ENCODE measurements at regions not wholly inside any gene's neighbourhood (a gene's known extent, or its start where the extent isn't known, plus 50 kb on each side); places are given as distances from the start of the nearest gene placed in this dataset.

DNA sequence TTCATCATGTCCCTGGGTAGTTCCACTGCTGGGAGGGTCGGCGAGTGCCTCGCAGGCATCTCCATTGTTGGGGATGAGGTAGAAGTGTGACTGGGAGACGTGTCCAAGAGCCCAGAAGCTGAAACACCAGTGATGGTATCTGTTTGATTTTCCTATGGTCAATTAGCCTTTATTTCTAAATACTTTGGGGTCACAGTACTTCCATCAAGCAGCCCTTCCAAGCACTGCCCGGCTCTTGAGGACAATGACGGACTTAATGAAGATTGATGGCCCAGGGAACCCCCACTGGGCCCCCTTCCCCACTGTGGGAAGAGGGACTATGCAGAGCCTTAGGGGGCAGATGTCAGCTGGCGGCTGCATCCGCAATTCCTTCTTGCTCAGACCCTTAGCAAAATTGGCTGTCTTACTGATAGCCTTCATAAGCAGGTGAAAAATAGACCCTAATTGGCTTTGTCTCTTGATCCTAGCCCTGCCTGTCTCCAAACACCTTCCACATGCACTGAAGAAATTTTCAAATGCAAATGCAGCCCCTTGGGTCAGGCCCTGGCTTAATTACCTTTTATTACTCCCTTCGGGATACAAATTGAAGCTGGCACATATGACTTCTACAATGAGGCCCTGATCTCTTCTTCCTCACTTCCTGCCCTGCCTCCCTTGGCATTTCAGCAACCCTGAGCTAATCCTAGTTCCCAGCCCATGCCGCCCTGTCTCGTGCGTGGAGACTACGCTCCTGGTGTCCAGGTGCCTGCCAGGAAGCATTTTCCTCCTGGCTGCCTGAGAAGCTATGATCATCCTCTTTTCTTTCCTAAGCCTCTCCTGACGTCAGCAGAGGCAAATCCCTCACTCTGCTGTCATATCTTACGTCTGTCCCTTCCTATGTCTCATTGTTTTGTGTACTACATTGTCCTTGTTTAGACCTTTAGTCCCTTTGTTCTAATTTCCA is 124.5 kb upstream of the GDF10 start:
- TF ChIP-seq POLR2AphosphoS5 (IDR thresholded peaks at IDR 0.05; ENCODE audit: borderline replicate concordance, low read depth, low read length): no peak
- no peak for TF ChIP-seq FOXP2 (optimal IDR thresholded peaks at IDR 0.05; ENCODE audit: control extremely low read depth, extremely low read length, insufficient read depth)
- no peak for TF ChIP-seq EZH2 (IDR thresholded peaks at IDR 0.05)
- H3K4me3 ChIP-seq: no peak overlapping the region
- no peaks in the 10 kb centered on the region for H3K9me3 ChIP-seq (ENCODE audit: low read depth, low read length)
- no peak for DNase-seq (ENCODE audit: low read depth, low spot score)
- H3K9ac ChIP-seq (ENCODE audit: insufficient read length): no peak overlapping the region
- no peaks in the 10 kb centered on the region for H3K36me3 ChIP-seq (ENCODE audit: insufficient read depth, low read length)
- H3K27ac ChIP-seq: no peak overlapping the region

DNA sequence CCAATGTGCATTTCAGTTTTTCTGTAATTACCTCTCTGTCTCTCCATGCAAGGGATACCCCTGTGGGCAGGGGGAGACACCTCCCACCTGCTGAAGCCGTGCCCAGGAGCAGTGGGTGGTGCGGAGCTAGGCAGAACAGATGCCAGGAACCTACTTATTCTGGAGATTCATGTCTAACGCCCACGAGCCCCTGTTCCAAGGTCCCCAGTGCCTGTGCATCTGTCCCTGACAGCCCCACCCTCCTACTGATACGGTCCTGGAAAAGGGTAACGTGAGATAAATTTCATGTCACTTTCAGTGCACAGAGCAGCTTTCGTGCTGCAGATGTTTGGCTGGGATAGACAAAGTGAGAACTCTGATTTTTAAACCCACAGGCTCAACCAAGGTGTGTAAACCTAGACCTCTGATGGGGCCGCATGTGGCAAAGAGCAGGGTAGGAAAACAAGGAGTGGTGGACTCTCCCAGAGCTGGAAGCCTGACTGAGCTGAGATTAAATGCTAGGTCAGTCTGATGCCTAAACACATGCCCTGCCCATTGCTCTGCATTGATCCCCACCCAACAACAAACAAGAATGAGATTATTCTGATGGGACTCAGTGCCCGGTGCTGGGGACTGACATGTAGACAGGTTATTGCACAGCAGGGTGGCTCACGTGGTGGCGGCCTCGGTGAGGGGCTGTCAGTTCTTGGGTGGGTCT is 123.6 kb upstream of the GDF10 start:
- Histone ChIP-seq H3K9me3 (ENCODE audit: low read depth, low read length) (no peaks in the 10 kb centered on the region), H3K9ac (ENCODE audit: insufficient read length) (no peak overlapping the region), H3K27ac (no peak overlapping the region), H3K4me3 (no peak overlapping the region), H3K36me3 (ENCODE audit: insufficient read depth, low read length) (no peaks in the 10 kb centered on the region)
- TF ChIP-seq EZH2 (IDR thresholded peaks at IDR 0.05): no peak
- no peak for TF ChIP-seq FOXP2 (optimal IDR thresholded peaks at IDR 0.05; ENCODE audit: control extremely low read depth, extremely low read length, insufficient read depth)
- TF ChIP-seq POLR2AphosphoS5 (IDR thresholded peaks at IDR 0.05; ENCODE audit: borderline replicate concordance, low read depth, low read length): no peak
- no peak for DNase-seq (ENCODE audit: low read depth, low spot score)

GRCh38 chr10:47176903-47177868 is 122.8 kb upstream of the GDF10 start:
- Histone ChIP-seq H3K36me3 (ENCODE audit: insufficient read depth, low read length) (no peaks in the 10 kb centered on the region), H3K9ac (ENCODE audit: insufficient read length) (no peak overlapping the region), H3K4me3 (no peak overlapping the region), H3K9me3 (ENCODE audit: low read depth, low read length) (no peaks in the 10 kb centered on the region), H3K27ac (no peak overlapping the region)
- TF ChIP-seq EZH2 (IDR thresholded peaks at IDR 0.05) (no peak), POLR2AphosphoS5 (IDR thresholded peaks at IDR 0.05; ENCODE audit: borderline replicate concordance, low read depth, low read length) (no peak), FOXP2 (optimal IDR thresholded peaks at IDR 0.05; ENCODE audit: control extremely low read depth, extremely low read length, insufficient read depth) (no peak)
- DNase-seq (ENCODE audit: low read depth, low spot score): no peak

GRCh38 chr10:47178537-47179290 is 121.3 kb upstream of the GDF10 start:
- H3K36me3 ChIP-seq (ENCODE audit: insufficient read depth, low read length): no peaks in the 10 kb centered on the region
- no peaks in the 10 kb centered on the region for H3K9me3 ChIP-seq (ENCODE audit: low read depth, low read length)
- no peak overlapping the region for H3K4me3 ChIP-seq
- H3K27ac ChIP-seq: no peak overlapping the region
- TF ChIP-seq FOXP2 (optimal IDR thresholded peaks at IDR 0.05; ENCODE audit: control extremely low read depth, extremely low read length, insufficient read depth): no peak
- no peak for TF ChIP-seq EZH2 (IDR thresholded peaks at IDR 0.05)
- TF ChIP-seq POLR2AphosphoS5 (IDR thresholded peaks at IDR 0.05; ENCODE audit: borderline replicate concordance, low read depth, low read length): no peak
- no peak for DNase-seq (ENCODE audit: low read depth, low spot score)
- H3K9ac ChIP-seq (ENCODE audit: insufficient read length): no peak overlapping the region

DNA sequence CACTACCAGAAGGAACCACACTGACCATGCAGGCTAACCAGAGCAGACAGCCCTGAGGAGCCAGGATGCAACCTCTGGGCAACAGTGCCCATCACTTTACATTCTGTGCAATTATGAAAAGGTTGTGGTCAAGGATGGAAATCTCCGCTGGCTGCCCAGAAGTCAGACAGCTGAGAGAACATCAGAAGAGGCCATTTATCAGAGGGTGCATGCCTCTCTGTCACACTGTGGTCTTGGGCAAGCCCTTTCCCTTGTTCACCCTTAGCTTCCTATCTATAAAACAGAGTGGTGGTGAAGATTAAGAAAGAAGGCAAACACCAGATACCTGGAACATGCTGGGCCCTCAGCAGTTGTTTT is 120.7 kb upstream of the GDF10 start:
- TF ChIP-seq FOXP2 (optimal IDR thresholded peaks at IDR 0.05; ENCODE audit: control extremely low read depth, extremely low read length, insufficient read depth): no peak
- TF ChIP-seq POLR2AphosphoS5 (IDR thresholded peaks at IDR 0.05; ENCODE audit: borderline replicate concordance, low read depth, low read length): no peak
- no peak for TF ChIP-seq EZH2 (IDR thresholded peaks at IDR 0.05)
- DNase-seq (ENCODE audit: low read depth, low spot score): no peak
- Histone ChIP-seq H3K9ac (ENCODE audit: insufficient read length) (no peak overlapping the region), H3K4me3 (no peak overlapping the region), H3K9me3 (ENCODE audit: low read depth, low read length) (no peaks in the 10 kb centered on the region), H3K27ac (no peak overlapping the region), H3K36me3 (ENCODE audit: insufficient read depth, low read length) (no peaks in the 10 kb centered on the region)

DNA sequence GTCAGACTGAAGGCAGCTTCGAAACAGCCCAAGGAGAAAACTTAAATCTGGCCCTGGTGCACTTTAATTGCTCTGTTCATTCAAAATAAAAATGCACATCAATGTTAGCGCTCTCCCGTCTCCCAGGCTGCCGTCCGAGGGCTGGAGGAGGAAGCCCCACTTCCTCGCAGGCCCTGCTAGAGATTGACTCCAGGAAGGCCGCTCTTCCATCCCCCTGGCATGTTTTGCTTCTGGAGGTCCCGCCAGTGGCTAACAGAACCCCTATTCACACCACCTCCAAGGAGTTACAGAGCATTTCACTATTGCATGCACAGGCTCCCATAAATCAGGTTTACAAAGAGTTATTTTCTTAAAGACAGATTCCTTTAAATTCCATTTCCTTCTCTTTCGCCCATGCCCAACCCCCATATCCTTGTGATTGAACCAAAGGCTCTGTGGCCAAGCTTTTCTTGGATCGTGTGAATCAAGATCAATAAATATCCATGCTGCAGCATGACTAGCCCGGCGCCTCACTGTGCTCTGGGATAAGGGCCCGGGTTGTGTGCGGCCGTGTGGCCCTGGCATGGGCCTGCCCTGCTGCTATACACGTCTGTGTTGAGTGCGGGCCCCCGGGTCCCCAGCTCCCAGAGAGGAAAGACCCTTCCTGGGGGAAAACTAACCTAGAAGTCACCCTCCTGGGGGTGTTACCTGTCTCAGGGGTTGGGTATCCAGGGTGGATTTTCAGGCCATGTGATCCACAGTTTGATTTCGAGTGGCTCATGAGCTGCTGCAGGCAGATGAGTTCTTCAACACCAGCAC is 118.7 kb upstream of the GDF10 start:
- no peak for DNase-seq (ENCODE audit: low read depth, low spot score)
- no peak overlapping the region for H3K9ac ChIP-seq (ENCODE audit: insufficient read length)
- no peak overlapping the region for H3K4me3 ChIP-seq
- no peaks in the 10 kb centered on the region for H3K36me3 ChIP-seq (ENCODE audit: insufficient read depth, low read length)
- no peak overlapping the region for H3K27ac ChIP-seq
- TF ChIP-seq FOXP2 (optimal IDR thresholded peaks at IDR 0.05; ENCODE audit: control extremely low read depth, extremely low read length, insufficient read depth) (no peak), EZH2 (IDR thresholded peaks at IDR 0.05) (no peak), POLR2AphosphoS5 (IDR thresholded peaks at IDR 0.05; ENCODE audit: borderline replicate concordance, low read depth, low read length) (no peak)
- no peaks in the 10 kb centered on the region for H3K9me3 ChIP-seq (ENCODE audit: low read depth, low read length)

All from SK-N-MC (cell line).